GM12892 (cell line): ENCODE measurements at regions not wholly inside any gene's neighbourhood (a gene's known extent, or its start where the extent isn't known, plus 50 kb on each side); places are given as distances from the start of the nearest gene placed in this dataset.

ENCODE experiments used
- POLR2A ChIP-seq: IDR thresholded peaks from 2 replicates; pipeline ENCODE4 v1.6.1; 2011; ENCODE audit warnings: low read depth, low read length, control low read depth
- POLR2AphosphoS5 ChIP-seq: IDR thresholded peaks from 2 replicates; pipeline ENCODE4 v1.6.1; 2011; ENCODE audit warnings: low read depth, low read length, control low read depth

- no peak for TF ChIP-seq POLR2AphosphoS5
- TF ChIP-seq POLR2A: no peak
These were observed 666.7 kb downstream of the LRRC70 start for GRCh38 chr5:63245271-63245670.
